Sigmoid colon (tissue), 4 donors: ENCODE measurements at regions not wholly inside any gene's neighbourhood (a gene's known extent, or its start where the extent isn't known, plus 50 kb on each side); places are given as distances from the start of the nearest gene placed in this dataset.

ENCODE experiments used
- CTCF ChIP-seq, 4 experiments: fragments of 450-650 bp in 3 of 4; fragments of 200-600 bp in 1 of 4; IDR thresholded peaks; one replicate each; pipeline ENCODE4 v1.5.1; 2016 to 2019; ENCODE audit warnings: antibody characterized with exemption in 4 of 4, mild to moderate bottlenecking in 3 of 4, moderate library complexity in 2 of 4
- POLR2A ChIP-seq, 2 donors: fragments of 450-650 bp; IDR thresholded peaks; one replicate each; pipeline ENCODE4 v1.6.1; 2016; ENCODE audit warnings: antibody characterized with exemption in 2 of 2, mild to moderate bottlenecking in 2 of 2, moderate library complexity in 2 of 2
- POLR2AphosphoS5 ChIP-seq, 4 donors: sonication (generic); formaldehyde crosslinking; IDR thresholded peaks; one replicate each; pipeline ENCODE4 v1.6.1; 2017; ENCODE audit warnings: antibody characterized with exemption in 4 of 4

DNA sequence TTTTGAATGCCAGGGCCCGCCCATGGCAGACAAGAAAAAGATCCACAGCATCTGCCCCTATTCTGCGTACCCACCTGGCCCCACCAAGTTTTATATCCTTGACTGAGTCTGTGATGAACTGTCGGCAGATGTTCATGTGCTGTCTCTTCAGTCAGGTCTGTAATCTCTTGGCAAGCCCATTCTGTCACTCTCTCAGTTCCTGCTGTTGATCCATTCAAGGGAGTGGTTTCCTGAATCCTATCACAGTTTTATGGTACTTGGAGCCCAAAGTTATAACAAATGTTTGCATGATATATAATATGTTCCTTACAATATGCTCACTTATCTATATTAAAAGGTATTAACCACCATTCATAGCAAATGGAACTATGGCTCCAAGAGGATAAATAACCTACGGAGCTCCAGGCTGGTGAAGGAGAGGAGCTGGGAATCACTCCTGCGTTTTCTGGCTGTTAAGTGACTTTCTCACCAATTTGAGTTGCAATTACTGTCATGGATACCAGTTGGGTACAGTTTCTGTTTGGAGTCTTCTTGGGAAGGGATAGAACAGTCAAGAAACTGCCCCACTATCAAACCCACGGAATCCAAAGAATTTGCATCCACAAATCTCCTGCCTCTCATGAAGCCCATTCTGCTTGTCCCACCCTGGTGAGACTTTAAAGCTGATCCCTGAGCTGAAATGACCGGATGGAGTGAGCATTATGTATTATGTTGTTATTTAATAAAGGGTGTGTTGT lies 103.4 kb upstream of the SPRY4 start:
- TF ChIP-seq CTCF (IDR thresholded peaks at IDR 0.05) (no peak), POLR2AphosphoS5 (IDR thresholded peaks at IDR 0.05) (no peak), POLR2A (IDR thresholded peaks at IDR 0.05) (no peak)
